HepG2 (cell line): ENCODE measurements at regions not wholly inside any gene's neighbourhood (a gene's known extent, or its start where the extent isn't known, plus 50 kb on each side); places are given as distances from the start of the nearest gene placed in this dataset.

Experiments
- NFAT5 ChIP-seq: sonication (generic); formaldehyde crosslinking; IDR thresholded peaks from 2 replicates; pipeline ENCODE4 v1.4.0; 2020; ENCODE audit warnings: missing genetic modification reagents
- NFYB ChIP-seq: sonication (generic); formaldehyde crosslinking; IDR thresholded peaks from 2 replicates; pipeline ENCODE4 v1.4.0; 2020; ENCODE audit warnings: missing genetic modification reagents
- THRA ChIP-seq: sonication (generic); formaldehyde crosslinking; IDR thresholded peaks from 2 replicates; pipeline ENCODE4 v1.4.0; 2020; ENCODE audit warnings: missing genetic modification reagents, borderline replicate concordance
- ZNF296 ChIP-seq: sonication (generic); formaldehyde crosslinking; conservative IDR thresholded peaks from 2 replicates; pipeline ENCODE4 v1.5.0; 2020; ENCODE audit warnings: mild to moderate bottlenecking, missing genetic modification reagents
- TF ChIP-seq, protein P1 (sequence below): sonication (generic); formaldehyde crosslinking; IDR thresholded peaks from 2 replicates; pipeline ENCODE4 v1.4.0; 2020; ENCODE audit warnings: missing genetic modification reagents

- TF ChIP-seq NFAT5 (CRISPR knock-in tag) (no peak), THRA (CRISPR knock-in tag) (no peak), ZNF296 (CRISPR knock-in tag) (no peak), NFYB (CRISPR knock-in tag) (no peak)
- TF ChIP-seq, protein P1, sequence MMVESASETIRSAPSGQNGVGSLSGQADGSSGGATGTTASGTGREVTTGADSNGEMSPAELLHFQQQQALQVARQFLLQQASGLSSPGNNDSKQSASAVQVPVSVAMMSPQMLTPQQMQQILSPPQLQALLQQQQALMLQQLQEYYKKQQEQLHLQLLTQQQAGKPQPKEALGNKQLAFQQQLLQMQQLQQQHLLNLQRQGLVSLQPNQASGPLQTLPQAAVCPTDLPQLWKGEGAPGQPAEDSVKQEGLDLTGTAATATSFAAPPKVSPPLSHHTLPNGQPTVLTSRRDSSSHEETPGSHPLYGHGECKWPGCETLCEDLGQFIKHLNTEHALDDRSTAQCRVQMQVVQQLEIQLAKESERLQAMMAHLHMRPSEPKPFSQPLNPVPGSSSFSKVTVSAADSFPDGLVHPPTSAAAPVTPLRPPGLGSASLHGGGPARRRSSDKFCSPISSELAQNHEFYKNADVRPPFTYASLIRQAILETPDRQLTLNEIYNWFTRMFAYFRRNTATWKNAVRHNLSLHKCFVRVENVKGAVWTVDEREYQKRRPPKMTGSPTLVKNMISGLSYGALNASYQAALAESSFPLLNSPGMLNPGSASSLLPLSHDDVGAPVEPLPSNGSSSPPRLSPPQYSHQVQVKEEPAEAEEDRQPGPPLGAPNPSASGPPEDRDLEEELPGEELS (CRISPR knock-in tag), result no peak
Measured at GRCh38 chr10:124332426-124332825, 86.3 kb downstream of the OAT start (continued).
